KBM-7 (cell line): ENCODE measurements at regions not wholly inside any gene's neighbourhood (a gene's known extent, or its start where the extent isn't known, plus 50 kb on each side); places are given as distances from the start of the nearest gene placed in this dataset.

Source experiments
- DNase-seq: peaks from one replicate; pipeline ENCODE4 v3.0.0-alpha.2; 2015
- in situ Hi-C: fragments of 300-500 bp; cut with MboI; formaldehyde crosslinking; loops from 2 replicates; pipeline ENCODE4 v1.14.3; 2020; ENCODE audit warnings: low sequenced_read_pairs, low pct_unique_long_range_greater_than_20kb, mixed read lengths

DNA sequence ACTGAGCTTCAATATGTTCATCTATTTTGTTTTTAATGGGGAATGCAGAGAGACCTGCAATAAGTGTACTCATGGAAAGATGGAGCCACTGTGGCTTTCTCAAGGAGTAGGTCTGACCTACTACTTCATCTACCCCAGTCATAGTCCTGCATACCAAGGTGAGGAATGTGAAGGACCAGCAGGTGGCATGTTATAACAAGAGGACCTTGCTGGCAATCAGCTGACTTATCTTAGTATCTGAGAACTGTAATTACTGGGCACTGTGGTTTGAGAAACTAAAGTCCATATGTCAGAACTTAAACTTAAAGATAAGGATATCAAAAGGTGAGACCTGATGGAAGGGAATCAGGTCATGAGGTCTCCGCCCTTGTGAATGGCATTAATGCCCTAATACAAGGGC lies 1104.2 kb downstream of the BCL11A start:
- in situ Hi-C loops, result no loop called here
- no peak for DNase-seq

DNA sequence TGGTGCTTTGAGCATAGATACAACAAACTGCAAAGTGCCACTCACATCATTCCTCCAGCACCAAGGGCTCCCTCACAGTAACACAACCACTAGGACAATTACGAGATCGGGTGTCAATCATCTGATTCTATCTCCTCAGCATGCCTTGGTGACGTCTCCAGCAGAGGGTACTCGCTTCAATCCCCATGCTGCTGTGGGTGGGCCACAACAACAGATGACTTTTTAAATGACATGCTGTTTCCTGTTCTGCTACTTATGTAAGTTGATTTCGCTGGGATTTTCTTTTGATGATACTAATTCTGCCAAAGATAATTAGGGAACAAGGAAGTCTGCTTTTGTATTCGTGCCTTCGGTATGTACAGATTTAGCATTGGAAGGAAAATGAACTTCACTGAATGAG lies 1113.0 kb downstream of the BCL11A start:
- in situ Hi-C loops, result no loop called here

DNA sequence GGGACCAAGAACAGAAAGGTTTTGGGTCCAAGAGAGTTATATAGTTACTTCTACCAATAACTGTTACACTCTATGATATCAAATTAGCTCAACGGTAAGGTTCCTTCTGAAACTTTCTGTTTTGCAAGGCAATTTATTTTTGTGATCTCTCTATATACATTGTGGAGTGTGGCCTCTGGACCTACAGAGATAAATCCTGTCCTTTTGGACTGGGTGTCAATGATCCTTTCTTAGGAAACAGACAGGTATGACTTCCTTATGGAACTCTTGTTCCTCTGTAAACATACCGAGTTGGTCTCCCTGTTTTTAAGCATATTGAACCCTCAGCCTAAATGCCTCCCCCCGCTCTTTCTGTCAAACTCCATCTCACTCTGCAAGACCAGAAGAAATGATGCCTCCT lies 1117.8 kb downstream of the BCL11A start:
- in situ Hi-C loops, result no loop called here
- no peak for DNase-seq

More for the DNA sequence above, 1113.0 kb downstream of the BCL11A start:
- no peak for DNase-seq

DNA sequence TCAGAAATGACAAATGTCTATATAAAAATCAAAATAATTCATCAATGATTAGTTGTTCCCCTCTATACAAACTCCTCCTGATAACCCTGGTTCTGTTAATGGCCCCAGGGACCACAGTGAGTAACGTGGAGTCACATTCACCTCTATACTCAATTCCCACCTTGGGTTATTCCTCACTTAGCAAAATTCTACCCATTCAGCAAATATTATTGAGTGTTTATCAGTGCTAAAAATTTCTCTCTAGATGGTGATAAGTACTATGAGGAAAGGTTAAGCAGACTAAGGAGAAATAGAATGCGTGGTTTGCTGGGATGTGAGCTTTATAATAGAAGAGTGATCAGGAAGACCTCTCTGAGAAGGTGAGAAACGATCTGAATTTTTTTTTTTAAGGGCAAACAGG lies 1124.5 kb downstream of the BCL11A start:
- in situ Hi-C loops, result no loop called here
- no peak for DNase-seq

DNA sequence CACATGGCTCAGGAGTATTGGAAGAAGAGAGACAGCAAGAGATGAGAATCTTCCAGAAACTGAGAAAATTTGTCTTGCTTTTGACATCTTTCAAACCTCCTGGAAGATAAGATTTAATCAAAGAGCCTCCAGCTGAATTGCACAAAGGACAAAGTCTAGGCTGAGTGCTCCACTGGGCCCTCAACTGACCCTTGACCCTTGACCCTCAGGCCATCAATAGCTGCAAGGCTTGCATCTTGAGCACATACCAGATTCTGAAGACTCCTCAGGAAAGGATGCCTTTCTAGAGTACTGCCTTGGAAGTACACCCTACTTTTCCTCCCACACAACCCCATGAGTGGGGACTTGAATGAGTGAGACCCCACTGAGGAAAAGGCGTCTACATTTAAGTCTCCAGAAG lies 1125.5 kb downstream of the BCL11A start:
- no peak for DNase-seq
- in situ Hi-C loops, result no loop called here

DNA sequence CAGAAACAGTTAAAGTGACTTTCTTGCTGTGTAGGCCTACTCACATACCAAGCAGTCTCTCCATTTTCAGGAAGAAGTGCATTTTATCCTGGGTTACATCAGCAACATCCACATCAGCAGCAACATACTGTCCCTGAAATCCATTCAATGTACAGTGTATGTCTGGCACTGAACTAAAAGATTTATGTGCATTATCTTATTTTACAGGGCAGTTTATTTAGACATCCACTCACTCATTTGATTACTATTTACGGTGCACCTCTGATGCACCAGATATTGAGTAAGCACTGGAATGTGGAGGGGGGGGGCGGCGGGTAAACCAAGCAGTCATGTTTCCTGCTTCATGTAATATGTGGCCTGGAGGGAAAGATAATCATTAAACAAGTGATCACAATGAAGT lies 1128.2 kb downstream of the BCL11A start:
- no peak for DNase-seq
- in situ Hi-C loops, result no loop called here

DNA sequence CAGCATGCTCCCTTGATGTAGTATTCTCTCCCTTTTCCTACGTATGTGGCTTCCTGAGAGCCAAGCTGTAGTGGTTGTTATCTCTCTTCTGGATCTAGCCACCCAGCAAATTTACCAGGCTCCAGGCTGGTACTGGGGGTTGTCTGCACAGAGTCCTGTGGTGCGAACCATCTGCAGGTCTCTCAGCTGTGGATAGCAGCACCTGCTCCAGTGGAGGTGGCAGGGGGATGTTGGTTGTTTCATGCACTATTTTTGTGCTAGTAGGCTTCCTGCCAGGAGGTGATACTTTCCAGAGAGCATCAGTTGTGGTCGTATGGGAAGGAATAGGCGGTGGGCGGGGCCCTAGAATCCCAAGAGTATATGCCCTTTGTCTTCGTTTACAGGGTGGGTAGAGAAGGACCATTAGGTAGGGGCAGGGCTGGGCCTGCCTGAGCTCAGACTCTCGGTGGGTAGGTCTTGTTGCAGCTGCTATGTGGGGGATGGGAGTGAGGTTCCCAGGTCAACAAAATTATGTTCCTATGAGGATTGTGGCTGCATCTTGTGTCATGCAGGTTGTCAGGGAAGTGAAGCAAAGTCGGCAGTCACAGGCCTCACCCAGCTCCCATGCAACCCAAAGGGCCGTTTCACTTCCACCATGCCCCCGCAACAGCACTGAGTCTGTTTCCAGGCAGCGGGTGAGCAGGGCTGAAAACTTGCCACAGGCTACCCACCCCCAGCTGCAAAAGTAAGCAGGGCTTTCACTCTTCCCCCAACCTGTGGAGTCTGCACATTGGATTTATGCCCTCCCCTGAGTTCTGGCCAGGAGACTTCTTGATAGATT lies 1139.5 kb downstream of the BCL11A start:
- in situ Hi-C loops, result no loop called here

DNA sequence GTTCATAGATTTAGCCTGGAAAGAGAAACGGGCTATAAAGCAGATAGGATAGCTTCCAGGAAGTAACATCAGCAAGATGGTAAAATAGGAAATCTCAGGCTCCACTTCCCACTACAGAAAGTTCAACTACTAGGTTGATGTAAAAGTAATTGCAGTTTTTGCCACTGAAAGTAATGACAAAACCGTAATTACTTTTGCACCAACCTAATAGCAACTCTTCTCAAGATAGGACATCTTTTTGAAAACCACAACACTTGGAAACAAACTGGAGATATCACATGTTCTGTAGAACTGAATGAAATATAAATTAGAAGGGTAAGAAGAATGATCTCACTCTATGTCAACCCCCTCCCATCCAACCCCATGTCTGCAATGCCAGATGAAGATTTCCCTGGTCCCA lies 1154.3 kb downstream of the BCL11A start:
- in situ Hi-C loops, result no loop called here
- DNase-seq, result no peak

More for the DNA sequence above, 1139.5 kb downstream of the BCL11A start:
- DNase-seq, result no peak

DNA sequence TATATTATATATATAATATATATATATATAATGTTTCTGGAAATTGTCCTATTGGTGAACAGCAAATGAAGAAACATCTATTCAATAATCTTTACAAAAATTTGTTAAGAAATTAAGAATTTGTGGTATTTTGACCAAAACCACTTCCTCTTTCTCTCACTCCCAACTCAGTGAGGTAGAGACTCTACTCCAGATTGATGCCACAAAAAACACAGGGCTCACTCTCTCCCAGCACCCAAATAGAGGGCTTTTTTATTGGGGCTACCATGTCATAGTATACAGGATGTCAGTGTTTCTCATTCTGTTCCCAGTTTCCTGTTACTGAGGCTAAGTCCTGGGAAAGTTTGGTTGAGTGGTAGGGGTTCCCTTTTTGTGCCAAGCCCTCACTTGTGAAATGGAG lies 1155.4 kb downstream of the BCL11A start:
- peak; percentile 50 for DNase-seq
- in situ Hi-C loops, result no loop called here

DNA sequence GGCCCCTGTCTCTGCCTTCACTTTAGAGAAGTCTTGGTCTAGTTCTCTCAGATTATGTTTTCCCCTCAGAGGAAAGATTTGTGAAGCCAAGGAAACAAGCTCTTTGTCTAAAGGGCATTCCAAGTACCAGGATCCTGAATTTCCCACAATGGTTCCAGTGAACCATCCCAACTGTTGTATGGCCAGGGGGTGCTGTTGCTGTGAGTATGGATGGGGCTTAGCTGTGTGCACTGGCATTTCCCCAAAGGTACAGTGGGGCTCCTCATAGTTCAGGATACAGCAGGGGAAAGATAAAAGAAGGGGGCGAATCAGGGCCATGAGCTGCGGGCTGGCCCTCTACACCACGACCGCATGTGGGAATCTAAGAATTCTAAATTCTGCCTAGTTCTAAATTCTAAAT lies 1154.0 kb upstream of the FANCL start:
- no peak for DNase-seq
- in situ Hi-C loops, result no loop called here

DNA sequence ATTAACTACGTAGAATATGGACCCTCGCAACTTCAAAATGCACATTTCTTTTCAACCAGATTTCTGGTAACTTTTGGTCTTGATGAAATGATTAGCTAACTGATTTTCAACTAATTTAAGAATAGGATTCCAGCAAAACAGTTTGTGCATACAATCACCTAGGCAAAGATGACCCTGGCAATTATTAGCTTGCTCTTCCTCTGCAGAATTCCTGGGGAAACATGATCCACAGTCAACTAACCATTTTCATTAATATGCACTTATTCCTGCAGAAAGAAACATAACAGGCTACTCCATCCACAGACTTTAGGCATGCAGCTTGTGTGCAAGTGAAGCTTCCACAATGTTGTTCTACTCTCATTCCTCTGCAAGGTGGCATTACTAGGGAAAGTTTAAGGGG lies 1150.8 kb upstream of the FANCL start:
- in situ Hi-C loops, result no loop called here
- no peak for DNase-seq

DNA sequence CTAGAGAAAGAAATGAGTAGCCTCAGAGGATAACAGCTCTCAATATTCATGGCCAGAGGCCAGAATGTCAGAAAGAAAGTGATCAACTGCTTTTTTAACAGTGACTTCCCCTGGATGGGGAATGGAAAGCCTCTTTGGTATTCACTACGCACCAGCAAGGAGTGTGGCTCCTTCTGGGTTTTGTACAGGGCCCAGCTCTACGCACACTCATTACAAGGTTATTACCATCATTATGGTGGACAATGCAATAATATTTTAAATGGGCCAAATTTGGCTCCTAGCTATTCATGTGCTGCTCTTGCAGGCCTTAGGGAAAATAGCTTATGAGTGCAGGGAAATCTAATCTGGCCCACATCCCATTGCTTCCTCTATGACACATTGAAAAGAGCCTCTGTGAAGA lies 1149.5 kb upstream of the FANCL start:
- no peak for DNase-seq
- in situ Hi-C loops, result no loop called here

DNA sequence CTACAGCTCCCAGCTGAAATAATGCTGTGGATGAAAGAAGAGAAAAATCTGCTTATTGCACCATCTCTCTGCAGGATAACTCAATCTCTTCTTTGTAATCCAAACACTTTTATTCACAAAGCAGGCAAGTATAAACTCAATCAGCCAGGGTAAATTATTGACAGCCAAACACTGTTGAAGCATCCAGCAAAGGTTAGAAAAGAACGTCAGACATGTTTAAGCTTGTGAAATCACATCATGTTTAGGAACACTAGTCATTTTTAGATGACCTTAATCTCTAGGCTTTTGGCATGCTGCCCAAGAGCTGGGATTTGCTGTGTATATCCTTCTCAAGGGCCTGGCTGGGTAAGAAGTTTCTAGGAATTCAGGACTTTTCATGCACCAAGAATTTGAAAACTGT lies 1148.1 kb upstream of the FANCL start:
- in situ Hi-C loops, result no loop called here

DNA sequence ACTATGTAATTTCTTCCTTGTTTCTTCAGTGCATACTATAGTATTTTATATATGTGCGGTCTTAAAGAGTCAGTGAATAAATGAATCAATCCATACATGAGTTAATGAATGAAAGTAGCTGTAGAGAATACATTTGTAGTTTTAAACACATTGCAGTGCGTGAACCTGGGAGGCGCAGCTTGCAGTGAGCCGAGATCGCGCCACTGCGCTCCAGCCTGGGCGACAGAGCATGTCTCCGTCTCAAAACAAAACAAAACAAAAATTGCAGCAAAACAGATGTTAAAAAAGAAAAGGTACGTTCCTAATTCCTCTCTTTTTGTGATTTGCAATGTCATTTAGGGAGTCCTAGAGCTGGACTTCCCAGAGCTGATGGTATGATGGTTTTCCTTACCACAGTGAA lies 1144.8 kb upstream of the FANCL start:
- in situ Hi-C loops, result no loop called here
- DNase-seq, result no peak

More for the DNA sequence above, 1148.1 kb upstream of the FANCL start:
- DNase-seq, result no peak

DNA sequence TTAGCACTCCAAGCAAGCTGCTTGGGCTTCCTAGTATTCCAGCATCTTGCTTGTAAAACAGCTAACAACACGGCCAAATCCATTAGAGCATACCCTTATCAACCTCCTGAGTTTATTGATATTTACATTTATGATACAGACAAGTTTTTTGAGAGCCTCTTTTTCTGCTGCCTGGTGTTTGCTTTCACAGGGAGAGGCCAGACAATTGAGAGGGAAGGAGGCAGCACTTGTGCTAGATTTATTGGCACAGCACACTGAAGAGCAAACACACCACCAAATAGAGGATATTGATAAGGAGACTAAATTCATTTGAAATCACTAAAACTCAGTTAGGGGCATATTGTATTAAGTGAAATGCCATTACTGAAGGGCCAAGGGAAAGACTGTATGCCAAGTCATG lies 1142.3 kb upstream of the FANCL start:
- in situ Hi-C loops, result no loop called here
- no peak for DNase-seq

DNA sequence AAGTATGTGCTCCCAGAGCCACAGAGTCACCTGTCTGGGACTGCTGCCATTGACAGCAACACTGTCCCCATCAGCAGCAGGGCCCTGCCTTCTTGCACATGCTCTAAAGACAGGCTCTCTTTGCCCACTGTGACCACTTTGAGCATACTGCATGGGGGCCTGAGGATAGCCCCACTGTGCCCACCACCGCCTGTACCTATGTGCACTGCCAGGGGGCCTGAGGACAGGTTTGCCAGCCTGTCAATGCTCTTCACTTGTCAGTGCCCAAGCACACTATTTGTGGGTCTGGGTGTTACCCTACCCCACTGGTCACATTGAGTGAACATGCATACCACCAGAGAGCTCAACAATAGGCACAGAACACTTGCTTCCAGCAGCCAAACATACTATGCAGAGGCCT lies 1137.0 kb upstream of the FANCL start:
- in situ Hi-C loops, result no loop called here
- DNase-seq, result no peak

DNA sequence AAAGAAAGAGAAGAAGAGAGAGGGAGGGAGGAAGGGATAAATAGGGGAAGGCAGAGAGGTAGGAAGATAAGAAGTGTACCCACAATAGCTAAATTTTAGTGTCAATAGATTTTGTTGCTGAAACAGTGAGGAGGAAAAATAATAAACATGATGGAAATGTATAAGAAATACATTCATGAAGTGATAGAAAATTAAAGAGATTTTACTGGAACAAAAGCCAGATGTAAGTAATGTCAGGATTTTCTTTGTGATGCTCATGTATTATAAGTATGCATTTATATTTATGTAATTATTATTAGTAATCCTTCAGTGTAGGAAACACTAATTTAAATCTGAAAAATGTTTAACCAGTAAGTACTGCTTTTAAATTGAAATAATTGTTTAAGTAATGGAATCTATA lies 1125.2 kb upstream of the FANCL start:
- DNase-seq, result no peak
- in situ Hi-C loops, result no loop called here

DNA sequence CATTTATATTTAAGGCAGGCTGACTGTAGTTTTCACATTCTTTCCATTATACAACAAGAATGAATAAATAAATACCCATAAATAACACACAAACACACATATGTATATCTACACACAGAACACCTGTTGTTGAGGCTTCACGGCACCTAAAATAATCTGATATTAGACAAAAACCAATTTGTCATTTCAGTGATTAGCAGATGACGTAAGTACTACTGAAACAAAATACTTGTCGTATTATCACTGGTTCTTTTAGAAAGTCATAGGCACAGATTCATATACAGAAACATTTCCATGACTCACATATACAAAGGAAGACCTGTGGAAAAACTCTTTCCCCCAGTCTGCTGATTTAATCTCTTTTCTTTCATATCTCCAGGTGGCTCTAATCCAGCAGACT lies 1113.4 kb upstream of the FANCL start:
- DNase-seq, result no peak

DNA sequence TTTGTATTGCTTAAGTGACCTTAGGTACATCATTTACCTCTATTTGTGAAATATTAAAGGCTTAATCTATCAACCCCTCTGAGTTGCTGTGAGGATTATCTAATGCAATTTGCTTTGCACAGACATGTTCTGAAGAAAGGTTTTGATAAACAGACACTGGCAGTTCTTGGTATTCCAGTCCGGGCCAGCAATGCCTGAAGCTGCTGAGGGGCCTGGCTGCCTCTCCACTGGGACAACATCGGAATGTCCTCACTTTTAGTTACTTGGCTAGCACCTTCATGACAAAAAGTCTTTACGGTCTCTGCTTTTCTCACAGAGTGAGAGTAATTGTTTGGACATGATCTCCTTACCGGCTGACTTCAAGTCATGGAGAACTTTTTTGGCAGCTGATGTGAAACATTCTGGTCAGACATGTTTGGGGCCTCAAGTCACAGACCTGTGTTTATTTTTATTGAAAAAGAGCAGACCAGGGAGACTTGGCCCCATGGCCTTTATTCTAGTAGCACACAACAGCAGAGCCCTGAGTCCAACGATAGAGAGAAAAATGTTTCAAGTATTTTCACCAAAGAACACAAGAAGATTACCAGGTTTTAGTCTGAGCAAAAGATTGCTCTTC lies 1112.3 kb upstream of the FANCL start:
- no peak for DNase-seq
- in situ Hi-C loops, result no loop called here

More for the DNA sequence above, 1113.4 kb upstream of the FANCL start:
- in situ Hi-C loops, result no loop called here

DNA sequence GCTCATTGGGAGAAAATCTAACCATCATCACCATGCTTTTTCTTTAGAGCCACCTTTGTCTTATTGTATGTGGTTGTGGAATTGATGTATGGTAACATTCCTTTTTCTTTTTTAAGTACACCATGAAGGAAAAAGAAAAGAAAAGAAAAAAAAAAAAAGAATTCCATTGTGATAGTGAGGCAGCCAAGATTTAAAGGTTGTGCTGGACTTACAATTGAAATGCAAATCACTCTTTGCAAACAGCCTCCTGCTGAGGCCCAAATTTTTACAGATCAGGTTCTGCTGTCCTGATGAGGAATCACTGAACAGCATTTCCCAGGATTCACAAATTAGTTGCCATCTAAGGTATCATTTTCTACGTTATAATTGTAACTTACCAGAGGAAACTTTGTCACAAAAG lies 1101.0 kb upstream of the FANCL start:
- no peak for DNase-seq
- in situ Hi-C loops, result no loop called here

DNA sequence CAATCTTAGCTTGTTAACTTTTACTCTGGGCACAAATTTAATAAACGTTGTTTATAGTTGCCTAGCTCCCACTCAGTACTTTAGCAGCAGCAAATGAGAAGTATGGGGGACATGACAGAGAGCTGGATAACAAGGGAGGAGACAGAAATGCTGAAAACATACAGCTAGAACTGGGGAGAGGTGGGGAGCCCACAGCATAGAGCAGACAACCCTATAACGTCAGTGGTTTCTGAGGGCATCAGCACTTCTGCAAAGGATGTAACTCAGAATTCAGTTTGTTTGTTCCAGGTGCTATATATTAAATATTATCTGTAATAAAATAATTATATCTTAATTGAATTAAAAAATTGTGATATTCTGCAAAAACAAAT lies 1098.7 kb upstream of the FANCL start:
- DNase-seq, result no peak
- in situ Hi-C loops, result no loop called here
